Stimulated activated CD4-positive, alpha-beta T cell treated with anti-CD3 and anti-CD28 coated beads, Interleukin-15, amount 100 ng/mL, for 48 hours (primary cell): ENCODE measurements at regions not wholly inside any gene's neighbourhood (a gene's known extent, or its start where the extent isn't known, plus 50 kb on each side); places are given as distances from the start of the nearest gene placed in this dataset.

Experiments used
- DNase-seq, 2 donors: peaks; one replicate each; pipeline ENCODE4 v3.0.0-alpha.2; 2020; ENCODE audit warnings: low read depth in 2 of 2

DNA sequence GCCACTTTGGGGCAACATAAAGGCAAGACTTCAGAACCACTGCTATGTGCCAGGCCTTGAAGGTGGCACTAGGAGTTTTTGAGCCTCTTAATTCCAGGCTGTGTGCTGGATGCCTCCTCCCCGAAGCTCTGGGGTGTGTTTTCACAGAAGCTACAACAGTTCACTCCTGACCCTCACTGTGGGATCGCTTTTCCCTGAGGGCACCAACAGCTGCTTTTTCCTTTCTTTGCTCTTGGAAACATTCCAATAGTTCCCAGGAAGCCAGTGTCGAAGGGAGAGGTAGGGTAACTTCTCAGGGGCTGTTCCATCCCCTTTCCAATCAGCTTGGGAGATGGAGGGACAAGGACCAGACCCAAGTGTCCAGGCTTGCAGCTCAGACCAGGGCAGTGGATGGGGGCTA is 153.4 kb downstream of the C1orf94 start:
- no peak for DNase-seq

DNA sequence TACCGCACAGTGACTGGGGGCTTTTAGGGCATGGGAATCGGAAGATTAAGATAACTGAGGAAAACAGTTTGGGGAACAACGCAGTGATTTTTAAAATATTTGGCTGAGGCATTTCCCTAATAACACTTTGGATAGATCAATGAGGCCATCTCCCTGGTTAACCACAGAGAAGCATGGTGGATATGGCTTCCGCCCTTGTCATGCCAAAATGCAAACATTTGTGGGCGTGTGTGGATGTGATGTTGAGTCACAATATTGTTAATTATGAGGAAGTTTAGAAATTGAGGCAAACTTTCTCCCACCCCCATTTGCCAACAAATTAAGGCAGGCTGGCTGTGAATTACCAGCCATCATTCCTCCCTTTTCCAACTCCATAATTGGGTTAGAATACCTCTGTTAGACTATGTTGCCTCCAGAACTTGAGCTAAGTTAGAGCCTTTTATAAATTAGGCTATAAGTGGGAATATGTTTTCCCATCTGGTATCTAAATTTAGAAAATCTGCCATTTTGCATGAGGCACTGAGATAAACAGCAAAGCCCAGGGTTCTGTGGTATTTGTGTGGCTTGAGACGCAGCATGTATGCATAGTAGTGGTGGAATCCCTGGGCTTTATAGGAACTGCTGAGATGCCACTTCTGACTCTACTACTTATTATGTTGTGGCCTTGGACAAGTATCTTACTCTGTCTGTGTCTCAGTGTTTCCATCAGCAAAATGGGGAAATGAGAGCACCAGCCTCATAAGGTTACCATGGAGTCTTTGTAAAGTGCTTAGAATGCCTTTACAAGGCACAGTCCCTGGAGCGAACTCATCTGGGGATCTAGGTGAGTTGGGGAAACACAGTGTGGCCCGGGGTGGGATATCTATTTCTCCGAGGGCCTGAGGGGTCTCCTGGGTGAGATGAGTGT is 154.6 kb downstream of the C1orf94 start:
- DNase-seq = no peak

DNA sequence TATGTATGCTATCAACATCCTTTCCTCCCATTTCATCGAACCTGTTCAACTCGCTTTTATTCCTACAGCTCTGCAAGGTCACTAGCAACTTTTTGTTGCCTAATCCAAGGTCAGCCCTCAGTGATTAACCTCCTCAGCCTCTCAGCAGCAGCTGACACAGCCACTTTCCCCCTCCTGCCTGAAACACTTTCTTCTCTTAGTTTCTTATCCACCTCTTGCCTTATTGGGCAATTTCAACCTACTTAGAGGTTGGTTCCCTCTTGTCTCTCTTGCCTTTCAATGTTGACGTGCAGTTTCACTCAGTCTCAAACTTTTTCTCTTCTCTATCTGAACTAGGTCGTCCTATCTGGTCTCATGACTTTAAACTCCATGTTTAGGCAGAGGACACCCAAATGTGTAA is 156.3 kb downstream of the C1orf94 start:
- DNase-seq = no peak

DNA sequence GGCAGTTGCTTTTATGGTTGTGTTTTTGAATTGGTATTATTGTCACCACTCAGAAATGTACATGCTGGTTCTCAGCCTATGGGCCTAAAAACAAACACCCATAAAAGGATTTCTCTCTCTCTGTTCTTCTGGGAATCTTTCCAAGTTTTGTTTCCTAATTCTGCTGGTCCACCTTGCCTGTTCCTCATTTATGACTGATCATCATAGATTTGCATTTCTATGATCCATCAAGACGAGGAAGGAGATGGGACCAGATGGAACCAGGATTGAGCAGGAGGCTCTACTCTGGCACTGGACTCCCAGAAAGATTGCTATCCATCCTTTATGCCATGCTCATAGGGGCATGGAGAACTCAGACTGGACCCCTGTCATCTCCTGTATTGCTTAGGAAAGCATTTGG is 162.2 kb downstream of the C1orf94 start:
- no peak for DNase-seq

DNA sequence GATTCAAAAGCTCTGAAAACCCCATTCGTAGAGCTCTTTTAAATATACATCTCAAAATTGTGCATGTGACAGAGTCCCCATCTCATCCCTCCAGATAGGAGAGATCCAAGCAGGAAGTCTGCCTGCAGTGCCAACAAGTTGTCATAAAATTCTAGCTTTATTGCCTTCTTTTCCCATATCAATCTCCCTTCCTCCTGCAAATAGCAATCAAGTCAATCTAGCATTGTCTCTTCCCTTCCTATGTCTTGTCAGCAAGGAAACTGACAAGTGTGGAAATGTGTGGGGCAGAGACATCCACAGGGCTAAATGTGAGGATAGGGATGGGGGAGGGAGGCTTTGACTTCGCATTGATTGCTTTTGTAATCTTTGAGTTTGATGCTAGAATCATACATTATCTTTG is 165.2 kb downstream of the C1orf94 start:
- DNase-seq = no peak

DNA sequence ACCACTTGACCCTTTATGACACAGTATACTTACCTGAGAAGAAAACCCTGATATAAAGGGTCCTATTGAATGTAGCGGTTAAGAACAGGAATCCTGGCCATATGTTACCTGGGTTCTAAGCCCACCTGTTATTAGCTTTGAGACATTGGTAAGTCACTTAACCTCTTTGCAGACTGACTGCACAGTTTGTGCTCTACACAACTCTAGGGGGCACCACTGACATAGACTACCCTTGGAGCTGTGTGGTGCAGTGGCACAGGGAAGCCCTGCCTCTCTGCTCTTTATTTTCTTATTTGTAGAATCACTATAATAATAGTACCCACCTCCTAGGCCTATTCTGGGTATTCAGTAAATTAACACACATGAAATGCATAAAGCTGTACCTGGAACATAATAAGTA is 165.6 kb downstream of the C1orf94 start:
- DNase-seq = no peak

DNA sequence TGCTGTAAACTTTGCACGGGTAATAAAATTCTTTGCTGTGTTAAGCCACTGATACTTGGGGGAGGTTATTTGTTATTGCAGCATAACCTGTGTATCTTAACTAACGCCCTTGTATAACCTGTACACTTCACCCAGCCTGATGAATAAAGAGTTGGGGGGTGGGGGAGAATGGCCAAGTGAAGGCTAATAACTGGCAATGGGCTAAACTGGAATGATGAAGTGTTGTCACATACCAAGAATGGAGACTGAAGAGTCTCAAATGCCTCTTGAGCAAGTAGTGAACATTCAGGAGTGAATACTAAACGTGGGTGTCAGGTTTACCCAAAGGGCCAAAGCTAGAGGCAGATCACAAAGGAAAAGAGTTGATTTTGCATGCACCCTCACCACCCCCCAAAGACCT is 169.4 kb downstream of the C1orf94 start:
- DNase-seq = no peak

DNA sequence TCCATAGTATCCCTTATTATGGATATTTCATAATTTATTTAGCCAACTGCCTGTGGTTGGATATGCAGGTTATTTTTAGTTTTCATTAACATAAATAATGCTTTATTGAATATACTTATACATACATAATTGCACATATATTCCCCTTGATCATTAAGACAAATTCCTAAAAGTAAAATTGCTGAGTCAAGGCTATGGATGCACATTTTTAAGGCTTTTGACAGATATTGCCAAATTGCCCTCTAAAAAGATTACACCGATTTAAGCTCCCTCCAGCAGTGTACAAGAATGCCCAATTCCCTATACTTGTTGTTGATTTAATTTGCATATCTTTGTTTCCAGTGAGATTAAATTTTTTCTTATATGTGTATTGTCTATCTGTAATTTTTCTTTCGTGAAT is 176.7 kb downstream of the C1orf94 start:
- no peak for DNase-seq

DNA sequence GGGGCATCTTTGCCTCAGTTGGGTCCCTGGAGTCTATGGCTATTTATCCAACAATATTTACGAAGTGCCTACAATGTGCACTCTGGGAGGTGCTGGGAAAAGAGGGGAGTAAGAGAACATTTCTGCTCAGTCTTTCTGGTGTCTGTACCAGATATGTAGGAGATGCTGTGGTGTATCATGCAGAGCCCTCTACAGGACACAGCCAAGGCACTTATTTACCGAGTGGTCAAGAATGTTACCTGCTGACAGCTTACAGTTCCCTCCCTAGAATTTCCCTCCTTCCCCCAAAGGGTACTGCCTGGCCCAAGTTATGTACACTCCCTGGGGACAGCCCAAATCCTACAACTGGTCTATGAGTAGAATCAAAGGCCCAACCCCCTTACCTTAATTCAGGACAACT is 177.7 kb downstream of the C1orf94 start:
- no peak for DNase-seq

DNA sequence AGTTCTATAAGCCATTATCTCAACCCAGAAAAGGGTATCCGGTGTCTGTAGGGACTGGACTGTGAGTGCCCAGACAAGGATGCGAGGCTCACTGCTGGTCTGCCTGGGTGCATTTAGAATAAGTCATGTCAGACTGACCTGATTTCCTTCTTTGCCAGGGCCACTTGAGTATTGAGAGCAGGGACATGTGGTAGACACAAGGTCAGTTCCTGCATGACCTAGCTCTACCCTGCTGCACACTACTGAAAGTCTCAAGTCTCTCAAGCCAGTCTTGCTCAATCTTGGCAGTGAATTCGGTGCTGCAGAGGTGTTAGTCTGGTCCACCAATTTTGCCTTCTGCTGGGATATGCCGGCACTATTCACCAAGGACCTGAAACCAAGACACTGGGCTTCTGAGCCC is 180.1 kb downstream of the C1orf94 start:
- DNase-seq = no peak

DNA sequence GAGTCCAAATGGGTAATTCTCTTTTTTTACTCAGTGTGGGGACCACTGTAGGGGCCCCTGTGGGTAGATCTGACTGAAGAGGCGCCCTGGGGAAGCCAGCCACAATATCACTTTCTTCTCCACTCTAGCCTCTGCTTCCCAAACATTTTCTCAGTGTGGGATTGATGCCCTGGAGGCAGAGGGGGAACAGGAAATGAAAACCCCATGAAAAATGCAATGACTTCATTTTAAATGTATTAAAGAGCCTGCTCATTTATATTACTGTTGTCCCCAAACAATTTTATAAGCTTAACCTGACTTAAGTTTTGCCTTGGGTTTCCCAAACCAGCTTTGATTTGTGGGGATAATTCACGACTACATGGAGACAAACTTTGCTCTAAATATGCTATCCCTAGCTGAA is 181.9 kb downstream of the C1orf94 start:
- DNase-seq = no peak

DNA sequence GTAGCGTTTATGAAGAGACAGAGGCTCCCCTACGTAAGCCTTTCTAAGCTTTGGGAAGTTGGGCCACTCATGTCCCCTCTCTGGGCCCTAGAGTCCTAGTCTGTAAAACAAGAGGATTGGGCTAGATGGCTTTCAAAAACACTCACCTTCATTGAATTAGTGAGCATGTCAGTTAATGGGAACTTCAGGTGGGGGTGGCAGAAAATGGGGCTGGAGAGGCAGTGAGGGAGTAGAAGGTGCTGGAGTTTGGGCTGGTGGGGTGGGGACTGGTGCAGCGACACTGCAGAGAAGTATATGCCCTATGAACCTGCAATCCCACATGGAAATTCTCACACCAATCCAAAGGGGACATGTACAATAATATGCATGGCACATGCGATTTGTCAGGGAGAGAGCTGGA is 182.7 kb downstream of the C1orf94 start:
- no peak for DNase-seq

DNA sequence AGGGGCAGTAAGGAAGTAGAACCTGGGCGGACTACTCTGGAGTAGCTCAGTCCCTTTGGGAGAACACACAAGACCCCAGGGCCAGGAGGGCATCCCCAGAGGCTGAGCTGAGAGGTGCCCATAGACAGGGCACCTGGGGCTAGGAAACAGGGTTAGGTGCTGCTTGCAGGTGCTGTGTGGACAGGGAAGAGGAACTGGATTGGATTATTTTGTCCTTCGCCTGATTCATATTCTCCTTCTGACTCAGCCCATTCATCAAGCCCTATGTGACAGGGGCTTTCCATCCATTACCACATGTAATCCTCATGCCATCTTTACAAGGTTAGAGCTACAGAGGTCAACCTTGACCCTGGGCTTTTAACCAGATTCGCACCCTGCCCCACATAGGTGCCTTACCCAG is 183.9 kb downstream of the C1orf94 start:
- no peak for DNase-seq

DNA sequence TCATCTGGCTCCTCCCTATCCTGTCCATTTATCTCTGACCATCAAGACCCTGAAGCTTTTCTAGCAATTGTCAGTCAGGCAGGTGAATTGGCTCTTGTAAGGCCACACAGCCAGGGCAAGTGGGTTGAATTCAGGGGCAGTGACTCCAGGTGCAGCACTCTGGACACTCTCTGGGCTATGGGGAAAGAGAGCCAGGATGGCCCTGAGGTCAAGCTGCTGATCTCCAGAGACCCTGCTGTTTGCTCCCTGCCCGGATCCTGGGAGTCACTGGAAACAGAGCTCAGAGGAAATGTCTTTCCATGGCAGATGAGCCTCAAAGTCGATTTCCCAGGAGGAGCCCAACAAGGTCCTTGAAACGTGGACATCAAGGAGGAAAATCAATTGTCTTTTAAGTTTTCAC is 184.4 kb downstream of the C1orf94 start:
- DNase-seq = no peak

DNA sequence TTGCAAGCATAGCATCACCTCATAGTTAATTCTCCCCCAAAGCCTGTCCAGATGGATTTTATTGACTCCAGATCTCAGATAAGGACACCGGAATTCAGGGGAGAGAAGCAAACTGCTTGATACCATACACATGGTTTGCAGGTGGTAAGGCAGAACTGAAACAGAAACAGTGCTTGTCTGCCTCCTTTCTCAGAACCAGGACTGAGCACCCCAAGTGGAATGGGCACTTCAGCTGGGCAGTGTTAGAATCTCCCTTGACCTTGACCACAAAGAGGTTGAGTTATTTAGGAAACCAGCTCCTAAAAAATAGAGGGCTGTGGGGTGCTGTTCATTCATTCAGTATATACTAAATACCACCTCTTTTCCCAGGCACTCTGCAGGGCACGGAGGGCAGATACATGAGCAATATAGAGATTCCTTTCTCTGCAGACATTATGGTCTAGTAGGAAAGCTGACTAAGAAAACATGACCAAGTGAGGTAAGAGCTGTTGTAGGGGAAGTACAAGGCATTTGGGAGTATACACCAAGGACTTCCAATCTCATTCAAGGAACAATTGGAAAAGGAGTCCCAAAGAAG is 185.2 kb downstream of the C1orf94 start:
- DNase-seq = no peak

DNA sequence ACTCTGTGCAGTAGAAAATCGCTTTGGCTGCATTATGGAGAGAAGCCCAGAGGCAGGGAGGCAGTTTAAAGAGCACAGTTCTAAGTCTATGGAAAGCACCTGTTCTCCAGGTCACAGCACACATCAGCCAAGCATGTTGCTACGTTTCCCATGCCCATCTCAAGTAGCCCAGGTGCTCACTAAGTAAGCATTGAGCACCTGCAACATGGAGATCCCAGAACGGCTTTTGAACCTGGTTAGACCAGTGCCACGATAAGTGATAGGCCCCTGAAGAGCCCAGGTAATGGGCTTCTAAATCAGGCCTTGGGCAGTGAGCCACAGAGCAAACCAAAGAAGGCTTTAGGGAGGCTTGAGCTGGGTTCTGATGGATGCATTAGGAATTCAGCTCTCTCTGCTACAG is 186.2 kb downstream of the C1orf94 start:
- DNase-seq = no peak

DNA sequence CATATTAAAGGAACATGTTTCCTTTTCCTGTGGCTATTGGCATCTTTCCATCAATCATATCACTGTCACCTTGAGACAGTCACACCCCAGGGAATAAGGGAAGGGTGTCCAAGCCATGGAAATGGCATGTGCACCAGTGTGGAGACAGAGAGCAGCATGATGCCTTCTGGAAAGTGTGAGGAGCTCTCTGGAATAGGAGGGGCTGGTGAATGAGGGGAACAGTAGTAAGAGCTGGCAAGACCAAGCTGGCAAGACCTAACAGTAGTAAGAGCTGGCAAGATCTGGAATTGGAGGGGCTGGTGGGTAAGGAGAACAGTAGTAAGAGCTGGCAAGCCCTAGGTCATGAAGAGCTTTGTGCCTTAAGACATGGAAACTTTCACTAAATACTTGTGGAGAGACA is 186.7 kb downstream of the C1orf94 start:
- no peak for DNase-seq

DNA sequence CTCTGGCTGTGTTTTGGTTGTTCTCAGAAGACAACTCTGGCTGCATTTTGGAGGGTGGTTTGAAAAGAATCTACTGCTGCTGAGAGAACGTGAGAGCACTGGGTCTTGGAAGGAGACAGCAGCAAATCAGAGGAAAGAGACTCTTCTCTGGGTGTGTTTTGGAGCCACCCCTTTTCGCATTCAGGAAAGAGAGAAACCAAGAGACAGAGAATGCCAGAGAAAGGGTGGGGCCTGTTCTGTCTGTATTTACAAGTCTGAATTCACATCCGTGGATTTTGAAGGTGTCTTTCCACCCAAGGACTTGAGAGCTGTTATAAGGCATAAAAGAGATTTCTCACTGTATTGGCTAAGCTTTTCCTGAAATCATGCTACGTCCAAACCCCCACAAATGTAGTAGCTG is 187.2 kb downstream of the C1orf94 start:
- no peak for DNase-seq

DNA sequence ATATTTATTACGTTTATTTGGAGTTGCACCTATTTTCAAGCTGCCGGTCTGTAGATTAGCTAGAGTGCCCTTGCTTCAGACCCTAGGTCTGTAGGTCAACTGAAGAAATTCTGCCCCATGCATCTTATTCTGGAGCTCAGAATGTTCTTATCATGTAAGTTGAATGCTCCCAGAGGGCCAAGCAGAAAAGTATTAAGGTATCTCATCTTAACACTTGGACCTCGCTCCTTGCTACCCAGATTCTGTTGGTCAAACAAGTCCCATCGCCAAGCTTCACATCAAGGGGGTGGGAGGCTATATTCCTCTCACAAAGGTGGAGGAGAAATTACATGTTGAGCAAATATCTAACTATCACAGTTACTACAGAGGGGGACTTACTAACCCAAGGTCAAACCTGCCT is 187.7 kb downstream of the C1orf94 start:
- DNase-seq = no peak

DNA sequence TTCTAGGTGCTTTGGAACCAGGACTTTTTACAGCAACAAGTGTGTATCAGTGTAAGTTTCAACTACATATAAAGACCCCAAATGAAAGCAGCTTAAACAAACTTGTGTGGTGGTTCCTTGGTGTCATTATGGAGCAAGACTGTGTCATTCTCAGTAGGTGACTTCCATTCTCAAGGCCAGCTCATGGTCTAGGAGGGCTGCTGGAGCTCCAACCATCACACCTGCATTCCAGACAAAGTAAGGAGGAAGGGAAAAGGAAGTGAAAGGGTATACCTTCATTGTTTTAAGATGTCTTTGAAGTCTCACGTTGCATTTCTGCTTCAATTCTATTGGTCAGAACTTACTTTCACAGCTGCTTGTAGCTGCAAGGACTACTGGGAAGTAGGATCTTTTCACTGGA is 188.6 kb downstream of the C1orf94 start:
- no peak for DNase-seq

DNA sequence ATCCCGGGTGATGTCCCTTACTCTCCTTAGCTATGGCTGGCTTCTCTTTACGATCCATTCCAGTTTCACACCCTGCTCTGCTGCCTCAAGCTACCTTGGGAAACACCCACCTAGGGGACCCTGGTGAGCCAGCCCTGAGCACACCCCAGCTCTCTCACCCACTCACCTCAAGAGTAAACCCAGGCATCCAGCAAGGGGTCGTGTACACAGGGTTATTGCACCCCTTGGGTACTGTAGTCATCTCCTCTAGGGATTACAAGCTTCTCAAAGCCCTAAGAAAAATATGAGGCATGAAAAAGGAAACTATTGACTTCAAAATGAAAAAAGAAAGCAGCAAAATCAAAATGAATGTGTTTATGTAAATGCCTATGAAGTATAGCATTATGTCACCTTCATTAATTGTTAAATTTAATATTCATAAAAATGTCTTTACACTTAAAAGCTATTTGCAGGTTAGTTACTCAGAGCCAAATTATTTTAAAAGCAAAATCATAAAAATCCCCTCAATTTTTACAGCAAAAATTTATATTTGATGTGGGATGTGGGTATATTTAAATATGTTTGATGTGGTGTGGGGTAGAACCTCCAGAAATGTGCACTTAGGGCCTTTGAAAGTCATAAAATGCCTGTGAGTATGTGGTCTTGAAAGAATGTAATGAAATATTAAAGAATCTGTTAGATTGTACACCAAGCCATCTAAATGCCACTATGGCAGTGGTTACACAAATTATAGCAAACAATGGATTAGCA is 190.3 kb downstream of the C1orf94 start:
- DNase-seq = no peak

DNA sequence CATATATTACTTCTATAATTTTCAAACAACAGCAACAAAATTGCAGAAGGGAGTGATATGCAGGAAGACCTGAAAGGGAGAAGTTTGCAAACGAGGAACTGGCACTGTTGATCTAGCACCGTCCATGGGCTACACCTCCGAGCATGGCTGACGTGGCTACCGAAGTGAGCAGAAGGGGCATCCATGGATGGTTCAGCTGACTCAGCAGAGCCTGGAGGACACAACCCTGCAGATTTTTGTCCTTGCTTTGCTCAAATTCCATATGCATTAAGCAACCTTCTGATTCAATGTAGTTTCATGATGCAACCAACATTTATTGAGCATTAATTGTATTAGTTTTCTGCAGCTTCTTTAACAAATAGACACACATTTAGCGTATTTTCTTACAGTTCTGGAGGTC is 191.2 kb downstream of the C1orf94 start:
- DNase-seq = no peak
